Uterus (tissue), 3 donors: ENCODE measurements at regions not wholly inside any gene's neighbourhood (a gene's known extent, or its start where the extent isn't known, plus 50 kb on each side); places are given as distances from the start of the nearest gene placed in this dataset.

Source experiments
- DNase-seq, 2 donors: peaks; one replicate each; pipeline ENCODE4 v3.0.0-alpha.2; 2019 to 2020
- H3K27ac ChIP-seq, 2 donors: fragments of 200-600 bp; sonication (generic); 1 replicate in 1 of 2; 2 replicates in 1 of 2; pipeline ENCODE4 v1.5.1; 2016 to 2018
- H3K27me3 ChIP-seq, 2 donors: fragments of 200-600 bp; sonication (generic); one replicate each; pipeline ENCODE4 v1.5.1; 2018 to 2019; ENCODE audit warnings: control low read depth in 1 of 2
- H3K36me3 ChIP-seq, 2 donors: fragments of 200-600 bp; sonication (generic); one replicate each; pipeline ENCODE4 v1.5.1; 2019; ENCODE audit warnings: control low read depth in 1 of 2
- H3K4me1 ChIP-seq, 2 donors: fragments of 200-600 bp; sonication (generic); one replicate each; pipeline ENCODE4 v1.5.1; 2018 to 2019; ENCODE audit warnings: control low read depth in 1 of 2
- H3K4me3 ChIP-seq, 2 donors: fragments of 200-600 bp; sonication (generic); 1 replicate in 1 of 2; 2 replicates in 1 of 2; pipeline ENCODE4 v1.5.1; 2018 to 2019; ENCODE audit warnings: mild to moderate bottlenecking in 1 of 2
- H3K9me3 ChIP-seq, 2 donors: fragments of 200-600 bp; sonication (generic); one replicate each; pipeline ENCODE4 v1.5.1; 2019; ENCODE audit warnings: control low read depth in 1 of 2
- CTCF ChIP-seq, 4 experiments: fragments of 200-600 bp in 2 of 4; fragments of 450-650 bp in 2 of 4; sonication (generic) in 2 of 4; IDR thresholded peaks; one replicate each; pipeline ENCODE4 v1.5.1; 2016 to 2019; ENCODE audit warnings: antibody characterized with exemption in 4 of 4, mild to moderate bottlenecking in 2 of 4, moderate library complexity in 1 of 4
- POLR2A ChIP-seq, 2 donors: fragments of 450-650 bp; IDR thresholded peaks; one replicate each; pipeline ENCODE4 v1.6.1; 2016; ENCODE audit warnings: antibody characterized with exemption in 2 of 2, mild to moderate bottlenecking in 1 of 2, moderate library complexity in 1 of 2
- intact Hi-C: fragments of 100-400 bp; cut with DNase I; formaldehyde crosslinking; loops from one replicate; pipeline ENCODE4 v1.15.1; 2023; ENCODE audit warnings: low total_unique reads
- donor health status: DM: yes; HTN: yes; CAD: no.

GRCh38 chr14:101496776-101497683, 64.3 kb upstream of the DIO3 start:
- no peaks in the 10 kb centered on the region for H3K4me1 ChIP-seq
- intact Hi-C loops: no loop called here
- H3K4me3 ChIP-seq: no peak overlapping the region
- no peaks in the 10 kb centered on the region for H3K27me3 ChIP-seq
- peak; percentile 11 to 12 for DNase-seq
- no peaks in the 10 kb centered on the region for H3K9me3 ChIP-seq
- H3K36me3 ChIP-seq: no peaks in the 10 kb centered on the region
- H3K27ac ChIP-seq: peak overlapping the region in 1 of 2 donors; percentile 34
- TF ChIP-seq POLR2A (IDR thresholded peaks at IDR 0.05) (no peak), CTCF (IDR thresholded peaks at IDR 0.05) (no peak)

- peak overlapping the region in 1 of 2 donors; percentile 54 for H3K27ac ChIP-seq
- no peaks in the 10 kb centered on the region for H3K36me3 ChIP-seq
- H3K27me3 ChIP-seq: no peaks in the 10 kb centered on the region
- DNase-seq: peak; percentile 18 to 33
- TF ChIP-seq POLR2A (IDR thresholded peaks at IDR 0.05) (no peak), CTCF (IDR thresholded peaks at IDR 0.05) (no peak)
- intact Hi-C loops: no loop called here
- no peaks in the 10 kb centered on the region for H3K9me3 ChIP-seq
- H3K4me1 ChIP-seq: no peaks in the 10 kb centered on the region
- H3K4me3 ChIP-seq: no peak overlapping the region
Observed at GRCh38 chr14:101497684-101498525, 63.4 kb upstream of the DIO3 start.

GRCh38 chr14:101498526-101498860, 62.8 kb upstream of the DIO3 start:
- TF ChIP-seq CTCF (IDR thresholded peaks at IDR 0.05) (no peak), POLR2A (IDR thresholded peaks at IDR 0.05) (no peak)
- peak overlapping the region in 1 of 2 donors; percentile 54 for H3K27ac ChIP-seq
- no peaks in the 10 kb centered on the region for H3K4me1 ChIP-seq
- H3K27me3 ChIP-seq: no peaks in the 10 kb centered on the region
- DNase-seq: peak; percentile 8 to 9
- intact Hi-C loops: no loop called here
- no peak overlapping the region for H3K4me3 ChIP-seq
- H3K9me3 ChIP-seq: no peaks in the 10 kb centered on the region
- no peaks in the 10 kb centered on the region for H3K36me3 ChIP-seq

GRCh38 chr14:101499080-101499479, 62.2 kb upstream of the DIO3 start:
- Histone ChIP-seq H3K9me3 (no peaks in the 10 kb centered on the region), H3K27ac (no peak overlapping the region), H3K4me3 (no peak overlapping the region), H3K36me3 (no peaks in the 10 kb centered on the region), H3K4me1 (no peaks in the 10 kb centered on the region), H3K27me3 (no peaks in the 10 kb centered on the region)
- TF ChIP-seq POLR2A (IDR thresholded peaks at IDR 0.05) (no peak), CTCF (IDR thresholded peaks at IDR 0.05) (no peak)
- DNase-seq: peak; percentile 26 to 42
- intact Hi-C loops: no loop called here

GRCh38 chr14:101499513-101499912, 61.8 kb upstream of the DIO3 start:
- no peaks in the 10 kb centered on the region for H3K9me3 ChIP-seq
- H3K4me1 ChIP-seq: no peaks in the 10 kb centered on the region
- no peak overlapping the region for H3K4me3 ChIP-seq
- H3K36me3 ChIP-seq: no peaks in the 10 kb centered on the region
- no peaks in the 10 kb centered on the region for H3K27me3 ChIP-seq
- peak in 1 of 2 donors; percentile 13 for DNase-seq
- H3K27ac ChIP-seq: no peak overlapping the region
- intact Hi-C loops: no loop called here
- TF ChIP-seq POLR2A (IDR thresholded peaks at IDR 0.05) (no peak), CTCF (IDR thresholded peaks at IDR 0.05) (no peak)
